ENCODE measurements at regions not wholly inside any gene's neighbourhood (a gene's known extent, or its start where the extent isn't known, plus 50 kb on each side); places are given as distances from the start of the nearest gene placed in this dataset.

- no peaks in the 10 kb centered on the region for H3K9me3 ChIP-seq (ENCODE audit: low read length)
- H3K9ac ChIP-seq (ENCODE audit: low read length) = no peak overlapping the region
- H3K27ac ChIP-seq (ENCODE audit: low read depth, low read length, poor library complexity, severe bottlenecking) = no peak overlapping the region
- H3K4me1 ChIP-seq (ENCODE audit: insufficient read depth, low read length, severe bottlenecking) = no peaks in the 10 kb centered on the region
- H3K4me2 ChIP-seq (ENCODE audit: low read length) = no peak overlapping the region
- H3K27me3 ChIP-seq (ENCODE audit: insufficient read depth, low read length) = no peaks in the 10 kb centered on the region
- H3K79me2 ChIP-seq (ENCODE audit: insufficient read depth, low read length) = no peaks in the 10 kb centered on the region; the same call in 1 of the 2 replicates
- H3K4me3 ChIP-seq (ENCODE audit: low read depth, low read length, poor library complexity, severe bottlenecking) = no peak overlapping the region
- no peaks in the 10 kb centered on the region for H3F3A ChIP-seq (ENCODE audit: insufficient read depth, low read length)
- TF ChIP-seq EZH2 (IDR thresholded peaks at IDR 0.05; ENCODE audit: borderline replicate concordance, low read length) = no peak
- TF ChIP-seq, protein P1, sequence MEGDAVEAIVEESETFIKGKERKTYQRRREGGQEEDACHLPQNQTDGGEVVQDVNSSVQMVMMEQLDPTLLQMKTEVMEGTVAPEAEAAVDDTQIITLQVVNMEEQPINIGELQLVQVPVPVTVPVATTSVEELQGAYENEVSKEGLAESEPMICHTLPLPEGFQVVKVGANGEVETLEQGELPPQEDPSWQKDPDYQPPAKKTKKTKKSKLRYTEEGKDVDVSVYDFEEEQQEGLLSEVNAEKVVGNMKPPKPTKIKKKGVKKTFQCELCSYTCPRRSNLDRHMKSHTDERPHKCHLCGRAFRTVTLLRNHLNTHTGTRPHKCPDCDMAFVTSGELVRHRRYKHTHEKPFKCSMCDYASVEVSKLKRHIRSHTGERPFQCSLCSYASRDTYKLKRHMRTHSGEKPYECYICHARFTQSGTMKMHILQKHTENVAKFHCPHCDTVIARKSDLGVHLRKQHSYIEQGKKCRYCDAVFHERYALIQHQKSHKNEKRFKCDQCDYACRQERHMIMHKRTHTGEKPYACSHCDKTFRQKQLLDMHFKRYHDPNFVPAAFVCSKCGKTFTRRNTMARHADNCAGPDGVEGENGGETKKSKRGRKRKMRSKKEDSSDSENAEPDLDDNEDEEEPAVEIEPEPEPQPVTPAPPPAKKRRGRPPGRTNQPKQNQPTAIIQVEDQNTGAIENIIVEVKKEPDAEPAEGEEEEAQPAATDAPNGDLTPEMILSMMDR (IDR thresholded peaks at IDR 0.05; ENCODE audit: low read length) = no peak
- no peaks in the 10 kb centered on the region for H4K20me1 ChIP-seq (ENCODE audit: insufficient read depth, low read length)
- H3K9me2 ChIP-seq (ENCODE audit: low read depth, low read length) = no peaks in the 10 kb centered on the region
- H3K36me3 ChIP-seq (ENCODE audit: insufficient read depth, low read length) = no peaks in the 10 kb centered on the region
- H2AFZ ChIP-seq (ENCODE audit: low read length) = no peak overlapping the region
These were observed 142.3 kb downstream of the RBM43 start for GRCh38 chr2:151119374-151119773.

DNA sequence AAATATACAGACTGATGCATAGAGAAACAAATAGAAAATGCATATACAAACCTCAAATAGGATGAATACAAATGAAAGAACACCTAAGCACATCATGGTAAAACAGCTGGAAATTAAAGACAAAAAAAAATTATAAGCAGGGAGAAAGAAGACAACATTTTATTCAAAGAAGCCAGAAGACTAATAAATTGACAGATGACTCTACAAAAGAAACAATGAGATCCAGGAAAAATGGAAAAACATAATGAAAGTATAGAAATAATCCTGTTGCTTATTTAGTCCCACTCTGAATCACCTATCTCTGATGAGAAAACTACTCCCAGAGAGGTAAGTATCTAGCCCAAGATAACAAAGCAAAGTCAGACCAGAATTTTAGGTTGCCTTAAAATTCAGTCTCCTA is 143.4 kb downstream of the RBM43 start:
- H3K9ac ChIP-seq (ENCODE audit: low read length) = no peak overlapping the region
- H3K36me3 ChIP-seq (ENCODE audit: insufficient read depth, low read length) = no peaks in the 10 kb centered on the region
- H4K20me1 ChIP-seq (ENCODE audit: insufficient read depth, low read length) = no peaks in the 10 kb centered on the region
- no peaks in the 10 kb centered on the region for H3K4me1 ChIP-seq (ENCODE audit: insufficient read depth, low read length, severe bottlenecking)
- no peak overlapping the region for H3K4me2 ChIP-seq (ENCODE audit: low read length)
- H3K27ac ChIP-seq (ENCODE audit: low read depth, low read length, poor library complexity, severe bottlenecking) = no peak overlapping the region
- no peaks in the 10 kb centered on the region for H3K9me2 ChIP-seq (ENCODE audit: low read depth, low read length)
- no peak for TF ChIP-seq EZH2 (IDR thresholded peaks at IDR 0.05; ENCODE audit: borderline replicate concordance, low read length)
- TF ChIP-seq, protein P1 (IDR thresholded peaks at IDR 0.05; ENCODE audit: low read length) = no peak
- no peaks in the 10 kb centered on the region for H3K27me3 ChIP-seq (ENCODE audit: insufficient read depth, low read length)
- no peaks in the 10 kb centered on the region; the same call in 1 of the 2 replicates for H3K79me2 ChIP-seq (ENCODE audit: insufficient read depth, low read length)
- H2AFZ ChIP-seq (ENCODE audit: low read length) = no peak overlapping the region
- H3K9me3 ChIP-seq (ENCODE audit: low read length) = no peaks in the 10 kb centered on the region
- H3K4me3 ChIP-seq (ENCODE audit: low read depth, low read length, poor library complexity, severe bottlenecking) = no peak overlapping the region
- H3F3A ChIP-seq (ENCODE audit: insufficient read depth, low read length) = no peaks in the 10 kb centered on the region

- no peaks in the 10 kb centered on the region for H3K9me2 ChIP-seq (ENCODE audit: low read depth, low read length)
- no peak overlapping the region for H3K9ac ChIP-seq (ENCODE audit: low read length)
- H3F3A ChIP-seq (ENCODE audit: insufficient read depth, low read length) = no peaks in the 10 kb centered on the region
- no peaks in the 10 kb centered on the region for H3K27me3 ChIP-seq (ENCODE audit: insufficient read depth, low read length)
- H3K4me1 ChIP-seq (ENCODE audit: insufficient read depth, low read length, severe bottlenecking) = no peaks in the 10 kb centered on the region
- H2AFZ ChIP-seq (ENCODE audit: low read length) = no peak overlapping the region
- H4K20me1 ChIP-seq (ENCODE audit: insufficient read depth, low read length) = no peaks in the 10 kb centered on the region
- H3K36me3 ChIP-seq (ENCODE audit: insufficient read depth, low read length) = no peaks in the 10 kb centered on the region
- H3K9me3 ChIP-seq (ENCODE audit: low read length) = no peaks in the 10 kb centered on the region
- no peaks in the 10 kb centered on the region for H3K79me2 ChIP-seq (ENCODE audit: insufficient read depth, low read length)
- H3K27ac ChIP-seq (ENCODE audit: low read depth, low read length, poor library complexity, severe bottlenecking) = no peak overlapping the region
- TF ChIP-seq, protein P1 (IDR thresholded peaks at IDR 0.05; ENCODE audit: low read length) = no peak
- TF ChIP-seq EZH2 (IDR thresholded peaks at IDR 0.05; ENCODE audit: borderline replicate concordance, low read length) = no peak
- H3K4me2 ChIP-seq (ENCODE audit: low read length) = no peak overlapping the region
- H3K4me3 ChIP-seq (ENCODE audit: low read depth, low read length, poor library complexity, severe bottlenecking) = no peak overlapping the region
These were observed 146.8 kb downstream of the RBM43 start for GRCh38 chr2:151114874-151115273.
